ENCODE measurements at regions not wholly inside any gene's neighbourhood (a gene's known extent, or its start where the extent isn't known, plus 50 kb on each side); places are given as distances from the start of the nearest gene placed in this dataset.

- TF ChIP-seq EP300 (IDR thresholded peaks at IDR 0.05) (no peak), POLR2A (IDR thresholded peaks at IDR 0.05; ENCODE audit: low read depth) (no peak), POLR2AphosphoS5 (IDR thresholded peaks at IDR 0.05) (no peak)
- TF ChIP-seq, protein P1, sequence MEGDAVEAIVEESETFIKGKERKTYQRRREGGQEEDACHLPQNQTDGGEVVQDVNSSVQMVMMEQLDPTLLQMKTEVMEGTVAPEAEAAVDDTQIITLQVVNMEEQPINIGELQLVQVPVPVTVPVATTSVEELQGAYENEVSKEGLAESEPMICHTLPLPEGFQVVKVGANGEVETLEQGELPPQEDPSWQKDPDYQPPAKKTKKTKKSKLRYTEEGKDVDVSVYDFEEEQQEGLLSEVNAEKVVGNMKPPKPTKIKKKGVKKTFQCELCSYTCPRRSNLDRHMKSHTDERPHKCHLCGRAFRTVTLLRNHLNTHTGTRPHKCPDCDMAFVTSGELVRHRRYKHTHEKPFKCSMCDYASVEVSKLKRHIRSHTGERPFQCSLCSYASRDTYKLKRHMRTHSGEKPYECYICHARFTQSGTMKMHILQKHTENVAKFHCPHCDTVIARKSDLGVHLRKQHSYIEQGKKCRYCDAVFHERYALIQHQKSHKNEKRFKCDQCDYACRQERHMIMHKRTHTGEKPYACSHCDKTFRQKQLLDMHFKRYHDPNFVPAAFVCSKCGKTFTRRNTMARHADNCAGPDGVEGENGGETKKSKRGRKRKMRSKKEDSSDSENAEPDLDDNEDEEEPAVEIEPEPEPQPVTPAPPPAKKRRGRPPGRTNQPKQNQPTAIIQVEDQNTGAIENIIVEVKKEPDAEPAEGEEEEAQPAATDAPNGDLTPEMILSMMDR (IDR thresholded peaks at IDR 0.05), result no peak
These were observed 1489.8 kb downstream of the STIM2 start for GRCh38 chr4:28350485-28350884.

Data from esophagus muscularis mucosa (tissue), 4 donors.